Astrocyte of the cerebellum (primary cell): ENCODE measurements at regions not wholly inside any gene's neighbourhood (a gene's known extent, or its start where the extent isn't known, plus 50 kb on each side); places are given as distances from the start of the nearest gene placed in this dataset.
A peak's percentile ranks its signal among the peaks of the same experiment; 100 is the strongest.

Experiments used
- DNase-seq: peaks from one replicate; pipeline ENCODE4 v3.0.0-alpha.2; 2011; ENCODE audit warnings: low read depth
- H3K4me3 ChIP-seq: 2 replicates; pipeline ENCODE4 v1.5.1; 2011; ENCODE audit warnings: mild to moderate bottlenecking, low read depth, low read length, moderate library complexity
- CTCF ChIP-seq: IDR thresholded peaks from 2 replicates; pipeline ENCODE4 v1.5.1; 2012; ENCODE audit warnings: low read length, low read depth, moderate library complexity, mild to moderate bottlenecking; ENCODE audit errors: missing control alignments
- in situ Hi-C: cut with HindIII; loops from 2 replicates; pipeline ENCODE4 v1.10.0; 2017; ENCODE audit warnings: low sequenced_read_pairs

- in situ Hi-C loops, result no loop called here
- H3K4me3 ChIP-seq, result no peak overlapping the region
- DNase-seq, result no peak
- TF ChIP-seq CTCF, result no peak
Measured at GRCh38 chr2:209340522-209340921, 83.3 kb upstream of the MAP2 start.

- TF ChIP-seq CTCF, result no peak
- no peak for DNase-seq
- in situ Hi-C loops, result no loop called here
- H3K4me3 ChIP-seq, result no peak overlapping the region
Measured at GRCh38 chr2:209344349-209344748, 79.5 kb upstream of the MAP2 start.

- no peak overlapping the region for H3K4me3 ChIP-seq
- peak; percentile 9 for DNase-seq
- in situ Hi-C loops, result no loop called here
- TF ChIP-seq CTCF, result no peak
Measured at GRCh38 chr2:209348433-209348832, 75.4 kb upstream of the MAP2 start.

- TF ChIP-seq CTCF, result no peak
- no peak overlapping the region for H3K4me3 ChIP-seq
- in situ Hi-C loops, result no loop called here
- DNase-seq, result no peak
Measured at GRCh38 chr2:209351636-209352035, 72.2 kb upstream of the MAP2 start.

- no peak for DNase-seq
- TF ChIP-seq CTCF, result no peak
- in situ Hi-C loops, result no loop called here
- no peak overlapping the region for H3K4me3 ChIP-seq
Measured at GRCh38 chr2:209358992-209359391, 64.9 kb upstream of the MAP2 start.

GRCh38 chr2:209367075-209367747 lies 56.6 kb upstream of the MAP2 start:
- TF ChIP-seq CTCF, result no peak
- in situ Hi-C loops, result no loop called here
- H3K4me3 ChIP-seq, result no peak overlapping the region
- no peak for DNase-seq
